Left ventricle myocardium inferior (tissue), 1 donor: ENCODE measurements at regions not wholly inside any gene's neighbourhood (a gene's known extent, or its start where the extent isn't known, plus 50 kb on each side); places are given as distances from the start of the nearest gene placed in this dataset.

Source experiments
- DNase-seq: peaks from one replicate; pipeline ENCODE4 v3.0.0-alpha.2; 2020
- H3K27ac ChIP-seq: fragments of 200-600 bp; replicated peaks from 2 replicates; pipeline ENCODE4 v1.8.0; 2021
- H3K27me3 ChIP-seq: fragments of 200-600 bp; 2 replicates; pipeline ENCODE4 v1.8.0; 2021; ENCODE audit warnings: low read depth
- H3K36me3 ChIP-seq: fragments of 200-600 bp; 2 replicates; pipeline ENCODE4 v1.8.0; 2021
- H3K4me1 ChIP-seq: fragments of 200-600 bp; 2 replicates; pipeline ENCODE4 v1.8.0; 2021
- H3K4me3 ChIP-seq: fragments of 200-600 bp; 2 replicates; pipeline ENCODE4 v1.8.0; 2021; ENCODE audit warnings: mild to moderate bottlenecking, moderate library complexity
- H3K9me3 ChIP-seq: fragments of 200-600 bp; replicated peaks from 2 replicates; pipeline ENCODE4 v1.8.0; 2021
- CTCF ChIP-seq: fragments of 200-600 bp; IDR thresholded peaks from 2 replicates; pipeline ENCODE4 v1.8.0; 2021; ENCODE audit warnings: antibody characterized with exemption, mild to moderate bottlenecking, borderline replicate concordance
- intact Hi-C: fragments of 100-400 bp; cut with micrococcal nuclease; formaldehyde crosslinking; loops from one replicate; pipeline ENCODE4 v1.11.0; 2022
- donor health status: DM: no; HTN: yes; CAD: no; lungs with severe emphysema.

GRCh38 chr3:157595259-157595658 is 92.0 kb upstream of the VEPH1 start:
- H3K4me1 ChIP-seq = no peaks in the 10 kb centered on the region
- no peak overlapping the region for H3K27ac ChIP-seq
- no peak for DNase-seq
- H3K4me3 ChIP-seq = no peak overlapping the region
- peaks cover 23% of the 10 kb centered on the region for H3K27me3 ChIP-seq
- H3K36me3 ChIP-seq = no peaks in the 10 kb centered on the region
- intact Hi-C loops = no loop called here
- no peak for TF ChIP-seq CTCF
- H3K9me3 ChIP-seq = no peaks in the 10 kb centered on the region

GRCh38 chr3:157594413-157594812 is 91.2 kb upstream of the VEPH1 start:
- H3K36me3 ChIP-seq = no peaks in the 10 kb centered on the region
- peaks cover 23% of the 10 kb centered on the region for H3K27me3 ChIP-seq
- DNase-seq = no peak
- peak; percentile 12 for TF ChIP-seq CTCF
- no peak overlapping the region for H3K4me3 ChIP-seq
- no peaks in the 10 kb centered on the region for H3K4me1 ChIP-seq
- no peaks in the 10 kb centered on the region for H3K9me3 ChIP-seq
- intact Hi-C loops = no loop called here
- peak overlapping the region; percentile 13 for H3K27ac ChIP-seq

- Histone ChIP-seq H3K9me3 (no peaks in the 10 kb centered on the region), H3K27ac (no peak overlapping the region), H3K27me3 (peaks cover 23% of the 10 kb centered on the region), H3K4me1 (no peaks in the 10 kb centered on the region), H3K4me3 (no peak overlapping the region), H3K36me3 (no peaks in the 10 kb centered on the region)
- TF ChIP-seq CTCF = no peak
- intact Hi-C loops = no loop called here
- DNase-seq = no peak
These were observed 89.6 kb upstream of the VEPH1 start for GRCh38 chr3:157592769-157593168.

GRCh38 chr3:157590273-157590672 is 87.1 kb upstream of the VEPH1 start:
- Histone ChIP-seq H3K27me3 (peaks cover 14% of the 10 kb centered on the region), H3K36me3 (no peaks in the 10 kb centered on the region), H3K27ac (no peak overlapping the region), H3K9me3 (no peaks in the 10 kb centered on the region), H3K4me3 (no peak overlapping the region), H3K4me1 (no peaks in the 10 kb centered on the region)
- intact Hi-C loops = no loop called here
- no peak for DNase-seq
- no peak for TF ChIP-seq CTCF

DNA sequence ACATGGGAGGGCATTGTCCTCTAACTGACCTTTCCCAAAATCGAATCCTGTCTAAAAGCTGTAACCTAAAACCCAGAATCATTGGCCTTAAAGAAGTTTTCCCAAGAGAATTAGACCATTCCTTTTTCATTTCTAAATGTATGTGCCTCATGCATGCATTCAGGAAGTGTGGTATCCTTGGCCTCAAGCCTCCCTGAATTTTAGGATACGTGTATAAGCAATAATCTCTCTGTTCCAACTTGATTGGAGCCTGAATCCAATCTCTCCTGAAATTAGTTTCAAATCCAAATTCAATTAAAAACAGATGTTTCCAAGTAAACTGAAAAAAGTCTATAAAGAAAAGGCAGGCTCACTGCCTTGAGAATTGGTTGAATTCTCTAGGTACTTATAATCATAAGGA is 86.0 kb upstream of the VEPH1 start:
- TF ChIP-seq CTCF = no peak
- Histone ChIP-seq H3K4me1 (no peaks in the 10 kb centered on the region), H3K27ac (no peak overlapping the region), H3K36me3 (no peaks in the 10 kb centered on the region), H3K9me3 (no peaks in the 10 kb centered on the region), H3K27me3 (peaks cover 8% of the 10 kb centered on the region), H3K4me3 (no peak overlapping the region)
- intact Hi-C loops = no loop called here
- no peak for DNase-seq
